Stimulated activated CD4-positive, alpha-beta T cell treated with anti-CD3 and anti-CD28 coated beads, Interleukin-15, amount 100 ng/mL, for 48 hours (primary cell): ENCODE measurements at regions not wholly inside any gene's neighbourhood (a gene's known extent, or its start where the extent isn't known, plus 50 kb on each side); places are given as distances from the start of the nearest gene placed in this dataset.

Source experiments
- DNase-seq, 2 donors: peaks; one replicate each; pipeline ENCODE4 v3.0.0-alpha.2; 2020; ENCODE audit warnings: low read depth in 2 of 2

GRCh38 chr3:176794406-176794805 lies 402.9 kb downstream of the TBL1XR1 start:
- DNase-seq: no peak

GRCh38 chr3:176789947-176790346 lies 407.3 kb downstream of the TBL1XR1 start:
- DNase-seq: no peak

GRCh38 chr3:176789281-176789705 lies 408.0 kb downstream of the TBL1XR1 start:
- DNase-seq: no peak

GRCh38 chr3:176787506-176787905 lies 409.8 kb downstream of the TBL1XR1 start:
- DNase-seq: no peak

GRCh38 chr3:176785171-176785570 lies 412.1 kb downstream of the TBL1XR1 start:
- no peak for DNase-seq

GRCh38 chr3:176780766-176781165 lies 416.5 kb downstream of the TBL1XR1 start:
- no peak for DNase-seq

- no peak for DNase-seq
Observed at GRCh38 chr3:176776622-176777175, 420.6 kb downstream of the TBL1XR1 start.

GRCh38 chr3:176769547-176770190 lies 427.6 kb downstream of the TBL1XR1 start:
- DNase-seq: no peak

- DNase-seq: no peak
Observed at GRCh38 chr3:176767385-176767784, 429.9 kb downstream of the TBL1XR1 start.

- no peak for DNase-seq
Observed at GRCh38 chr3:176766862-176767261, 430.4 kb downstream of the TBL1XR1 start.

GRCh38 chr3:176765382-176765900 lies 431.8 kb downstream of the TBL1XR1 start:
- DNase-seq: no peak

GRCh38 chr3:176759815-176760506 lies 437.3 kb downstream of the TBL1XR1 start:
- no peak for DNase-seq

GRCh38 chr3:176757429-176757828 lies 439.9 kb downstream of the TBL1XR1 start:
- no peak for DNase-seq

GRCh38 chr3:176755977-176756376 lies 441.3 kb downstream of the TBL1XR1 start:
- no peak for DNase-seq

GRCh38 chr3:176755552-176755951 lies 441.7 kb downstream of the TBL1XR1 start:
- DNase-seq: no peak

- no peak for DNase-seq
Observed at GRCh38 chr3:176741664-176742047, 455.6 kb downstream of the TBL1XR1 start.

GRCh38 chr3:176740906-176741663 lies 456.2 kb downstream of the TBL1XR1 start:
- no peak for DNase-seq

- no peak for DNase-seq
Observed at GRCh38 chr3:176739159-176739558, 458.1 kb downstream of the TBL1XR1 start.

- no peak for DNase-seq
Observed at GRCh38 chr3:176737480-176738110, 459.7 kb downstream of the TBL1XR1 start.

GRCh38 chr3:176734146-176734545 lies 463.1 kb downstream of the TBL1XR1 start:
- DNase-seq: no peak

- DNase-seq: no peak
Observed at GRCh38 chr3:176724394-176724759, 472.9 kb downstream of the TBL1XR1 start.
